Osteocyte (in vitro differentiated cells): ENCODE measurements at regions not wholly inside any gene's neighbourhood (a gene's known extent, or its start where the extent isn't known, plus 50 kb on each side); places are given as distances from the start of the nearest gene placed in this dataset.

Source experiments
- DNase-seq: peaks from one replicate; pipeline ENCODE4 v3.0.0; 2021; ENCODE audit warnings: mixed read lengths; ENCODE audit not compliant: unreplicated experiment; ENCODE audit errors: extremely low spot score
- H3K27ac Mint-ChIP-seq: one replicate; pipeline ENCODE4 v1.8.0; 2021; ENCODE audit warnings: mild to moderate bottlenecking, mixed read lengths; ENCODE audit not compliant: unreplicated experiment
- H3K27me3 Mint-ChIP-seq: one replicate; pipeline ENCODE4 v1.8.0; 2021; ENCODE audit warnings: mixed read lengths; ENCODE audit not compliant: unreplicated experiment
- H3K36me3 Mint-ChIP-seq: one replicate; pipeline ENCODE4 v1.8.0; 2021; ENCODE audit warnings: mixed read lengths; ENCODE audit not compliant: unreplicated experiment
- H3K4me1 Mint-ChIP-seq: one replicate; pipeline ENCODE4 v1.8.0; 2021; ENCODE audit warnings: mixed read lengths; ENCODE audit not compliant: unreplicated experiment
- H3K4me3 Mint-ChIP-seq: one replicate; pipeline ENCODE4 v1.8.0; 2021; ENCODE audit warnings: mild to moderate bottlenecking, moderate library complexity, mixed read lengths; ENCODE audit not compliant: unreplicated experiment
- H3K9me3 Mint-ChIP-seq: one replicate; pipeline ENCODE4 v1.8.0; 2021; ENCODE audit warnings: mixed read lengths; ENCODE audit not compliant: unreplicated experiment
- TF ChIP-seq, protein P1 (sequence below): fragments of 200-600 bp; sonication (generic); IDR thresholded peaks from 2 replicates; pipeline ENCODE4 v1.5.0; 2021; ENCODE audit warnings: antibody characterized with exemption, mild to moderate bottlenecking, moderate library complexity

DNA sequence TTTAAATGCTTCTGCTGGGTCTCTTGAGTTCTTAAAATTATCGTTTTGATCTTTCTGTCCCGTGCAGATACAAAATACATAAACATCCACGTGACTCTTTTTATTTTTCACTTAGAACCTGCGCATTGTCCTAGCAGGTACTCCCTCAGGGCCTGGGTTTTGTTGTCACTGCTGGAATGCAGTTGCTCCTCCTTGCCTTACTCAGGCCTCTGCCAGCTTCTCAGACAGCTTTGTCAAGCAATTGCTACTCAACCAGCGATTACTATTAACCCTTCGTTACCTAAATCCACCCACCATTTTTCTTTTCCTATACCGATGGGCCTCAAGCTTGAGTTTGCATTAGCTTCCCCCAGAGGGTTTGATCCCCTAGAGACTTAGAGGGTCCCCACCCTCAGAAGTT, 405.9 kb upstream of the RBFOX1 start:
- H3K27ac Mint-ChIP-seq, result no peak overlapping the region
- TF ChIP-seq, protein P1, sequence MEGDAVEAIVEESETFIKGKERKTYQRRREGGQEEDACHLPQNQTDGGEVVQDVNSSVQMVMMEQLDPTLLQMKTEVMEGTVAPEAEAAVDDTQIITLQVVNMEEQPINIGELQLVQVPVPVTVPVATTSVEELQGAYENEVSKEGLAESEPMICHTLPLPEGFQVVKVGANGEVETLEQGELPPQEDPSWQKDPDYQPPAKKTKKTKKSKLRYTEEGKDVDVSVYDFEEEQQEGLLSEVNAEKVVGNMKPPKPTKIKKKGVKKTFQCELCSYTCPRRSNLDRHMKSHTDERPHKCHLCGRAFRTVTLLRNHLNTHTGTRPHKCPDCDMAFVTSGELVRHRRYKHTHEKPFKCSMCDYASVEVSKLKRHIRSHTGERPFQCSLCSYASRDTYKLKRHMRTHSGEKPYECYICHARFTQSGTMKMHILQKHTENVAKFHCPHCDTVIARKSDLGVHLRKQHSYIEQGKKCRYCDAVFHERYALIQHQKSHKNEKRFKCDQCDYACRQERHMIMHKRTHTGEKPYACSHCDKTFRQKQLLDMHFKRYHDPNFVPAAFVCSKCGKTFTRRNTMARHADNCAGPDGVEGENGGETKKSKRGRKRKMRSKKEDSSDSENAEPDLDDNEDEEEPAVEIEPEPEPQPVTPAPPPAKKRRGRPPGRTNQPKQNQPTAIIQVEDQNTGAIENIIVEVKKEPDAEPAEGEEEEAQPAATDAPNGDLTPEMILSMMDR, result no peak

DNA sequence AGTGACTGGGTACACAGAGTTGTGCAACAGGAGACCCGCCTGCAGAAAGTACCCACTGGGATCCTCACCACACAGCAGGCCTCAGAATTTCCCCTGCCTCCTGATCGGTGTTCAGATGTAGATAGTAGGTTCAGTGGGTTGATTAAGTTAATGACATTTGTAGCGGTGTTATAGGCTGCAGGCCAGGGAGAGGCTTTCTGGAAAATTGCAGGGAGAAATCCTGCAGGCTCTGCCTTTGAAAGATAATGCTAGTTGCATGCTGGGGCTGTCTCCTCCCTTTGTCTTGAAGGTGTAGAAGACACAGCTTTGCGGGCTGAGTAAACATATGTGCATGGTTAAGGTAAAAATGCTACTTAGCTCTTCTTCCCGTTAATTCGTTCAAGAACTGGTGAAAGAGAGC, 406.3 kb upstream of the RBFOX1 start:
- Mint-ChIP-seq H3K4me1 (no peaks in the 10 kb centered on the region), H3K4me3 (no peak overlapping the region), H3K9me3 (peaks cover 45% of the 10 kb centered on the region), H3K27me3 (no peaks in the 10 kb centered on the region), H3K36me3 (no peaks in the 10 kb centered on the region), H3K27ac (no peak overlapping the region)
- TF ChIP-seq, protein P1, result no peak
- no peak for DNase-seq

More for the DNA sequence above, 405.9 kb upstream of the RBFOX1 start:
- H3K27me3 Mint-ChIP-seq, result no peaks in the 10 kb centered on the region
- no peak overlapping the region for H3K4me3 Mint-ChIP-seq
- no peaks in the 10 kb centered on the region for H3K36me3 Mint-ChIP-seq
- no peak for DNase-seq
- H3K9me3 Mint-ChIP-seq, result peaks cover 48% of the 10 kb centered on the region
- no peaks in the 10 kb centered on the region for H3K4me1 Mint-ChIP-seq

DNA sequence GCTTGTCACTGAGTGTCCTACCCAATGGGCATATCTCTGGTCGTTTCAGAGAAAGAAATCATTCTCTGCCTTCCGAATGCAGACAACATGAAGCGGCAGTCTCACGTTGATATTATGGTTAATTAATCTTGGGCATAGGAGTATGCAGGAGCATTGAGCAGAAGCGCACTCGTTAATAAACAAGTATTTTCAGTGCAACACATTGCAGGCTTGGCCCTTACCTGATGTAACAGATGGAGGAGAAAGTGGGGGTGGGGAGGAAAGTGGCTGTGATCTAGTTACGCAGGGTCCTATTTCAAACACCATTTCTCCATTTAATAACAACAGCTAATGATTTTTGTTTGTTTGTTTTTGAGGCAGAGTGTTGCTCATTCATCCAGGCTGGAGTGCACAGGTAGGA, 414.0 kb upstream of the RBFOX1 start:
- Mint-ChIP-seq H3K4me1 (no peaks in the 10 kb centered on the region), H3K9me3 (peaks cover 49% of the 10 kb centered on the region), H3K4me3 (no peak overlapping the region), H3K36me3 (no peaks in the 10 kb centered on the region), H3K27me3 (no peaks in the 10 kb centered on the region), H3K27ac (no peak overlapping the region)
- TF ChIP-seq, protein P1, result no peak
- no peak for DNase-seq

DNA sequence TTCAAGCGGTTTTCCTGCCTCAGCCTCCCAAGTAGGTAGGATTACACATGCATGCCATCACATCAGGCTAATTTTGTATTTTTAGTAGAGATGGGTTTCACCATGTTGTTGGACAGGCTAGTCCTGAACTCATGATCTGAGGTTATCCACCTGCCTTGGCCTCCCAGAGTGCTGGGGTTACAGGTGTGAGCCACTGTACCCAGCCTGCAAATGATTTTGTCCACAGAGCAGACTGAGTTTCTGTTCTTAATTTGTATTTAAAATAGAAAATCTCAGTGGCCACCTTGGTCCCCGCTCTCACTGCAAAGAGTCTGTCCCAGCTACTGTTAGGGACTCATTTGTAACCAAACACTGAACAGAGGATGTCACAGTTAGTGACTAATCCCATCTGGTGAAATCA, 415.7 kb upstream of the RBFOX1 start:
- no peak for DNase-seq
- no peaks in the 10 kb centered on the region for H3K4me1 Mint-ChIP-seq
- TF ChIP-seq, protein P1, result no peak
- H3K4me3 Mint-ChIP-seq, result no peak overlapping the region
- no peaks in the 10 kb centered on the region for H3K27me3 Mint-ChIP-seq
- H3K36me3 Mint-ChIP-seq, result no peaks in the 10 kb centered on the region
- H3K9me3 Mint-ChIP-seq, result peaks cover 47% of the 10 kb centered on the region
- H3K27ac Mint-ChIP-seq, result no peak overlapping the region

DNA sequence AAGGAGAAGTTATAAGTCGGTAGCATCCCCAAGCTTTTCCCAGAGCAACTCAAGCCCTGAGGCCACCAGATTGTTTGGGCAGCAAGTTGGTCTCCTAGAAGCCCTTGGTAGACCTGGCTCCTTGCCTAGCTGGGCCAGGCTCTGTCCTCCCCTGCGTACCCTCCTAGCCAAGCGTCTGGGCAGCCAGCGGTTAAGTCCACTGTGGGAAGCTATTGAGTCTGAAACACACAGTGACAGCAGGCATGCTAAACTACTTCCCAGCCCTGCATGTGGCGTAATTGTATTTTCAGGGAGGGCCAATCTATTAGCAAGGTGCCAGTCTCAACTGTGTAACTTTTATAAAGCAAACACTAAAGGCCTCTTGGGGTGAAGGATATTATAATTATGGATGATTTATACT, 419.1 kb upstream of the RBFOX1 start:
- TF ChIP-seq, protein P1, result no peak
- H3K9me3 Mint-ChIP-seq, result peaks cover 52% of the 10 kb centered on the region
- H3K27ac Mint-ChIP-seq, result no peak overlapping the region
- H3K4me3 Mint-ChIP-seq, result no peak overlapping the region
- DNase-seq, result no peak
- no peaks in the 10 kb centered on the region for H3K36me3 Mint-ChIP-seq
- no peaks in the 10 kb centered on the region for H3K4me1 Mint-ChIP-seq
- no peaks in the 10 kb centered on the region for H3K27me3 Mint-ChIP-seq
